ENCODE measurements at regions not wholly inside any gene's neighbourhood (a gene's known extent, or its start where the extent isn't known, plus 50 kb on each side); places are given as distances from the start of the nearest gene placed in this dataset.

DNA sequence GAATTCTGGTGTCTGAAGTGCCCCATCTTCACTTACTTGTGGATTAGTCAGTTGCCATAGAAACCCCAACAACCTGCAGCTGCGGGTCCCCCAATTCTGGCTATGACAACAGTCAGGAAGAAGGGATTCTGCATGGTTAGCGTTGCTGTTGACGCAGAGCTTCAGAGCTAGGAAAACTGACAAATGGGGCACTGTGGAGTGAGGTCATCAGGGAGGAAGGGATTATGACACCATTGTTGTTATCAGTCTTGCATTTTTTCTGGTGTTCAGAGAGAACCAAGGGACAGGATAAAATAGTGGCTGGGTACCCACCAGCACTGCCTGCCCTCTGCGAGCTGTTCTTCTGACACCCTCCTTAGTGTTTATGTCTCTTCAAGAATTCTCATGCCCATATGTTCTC is 367.7 kb upstream of the ARRDC4 start:
- Histone ChIP-seq H3K27me3 (ENCODE audit: control insufficient read depth, insufficient read depth, low read length) (no peaks in the 10 kb centered on the region), H3K4me3 (ENCODE audit: low read depth, low read length) (no peak overlapping the region), H3K9me3 (ENCODE audit: control insufficient read depth, insufficient read depth, low read length) (peaks cover 20% of the 10 kb centered on the region), H3K27ac (ENCODE audit: low read depth, low read length) (no peak overlapping the region)
- CTCF ChIA-PET = no interaction called here
- TF ChIP-seq, protein P1, sequence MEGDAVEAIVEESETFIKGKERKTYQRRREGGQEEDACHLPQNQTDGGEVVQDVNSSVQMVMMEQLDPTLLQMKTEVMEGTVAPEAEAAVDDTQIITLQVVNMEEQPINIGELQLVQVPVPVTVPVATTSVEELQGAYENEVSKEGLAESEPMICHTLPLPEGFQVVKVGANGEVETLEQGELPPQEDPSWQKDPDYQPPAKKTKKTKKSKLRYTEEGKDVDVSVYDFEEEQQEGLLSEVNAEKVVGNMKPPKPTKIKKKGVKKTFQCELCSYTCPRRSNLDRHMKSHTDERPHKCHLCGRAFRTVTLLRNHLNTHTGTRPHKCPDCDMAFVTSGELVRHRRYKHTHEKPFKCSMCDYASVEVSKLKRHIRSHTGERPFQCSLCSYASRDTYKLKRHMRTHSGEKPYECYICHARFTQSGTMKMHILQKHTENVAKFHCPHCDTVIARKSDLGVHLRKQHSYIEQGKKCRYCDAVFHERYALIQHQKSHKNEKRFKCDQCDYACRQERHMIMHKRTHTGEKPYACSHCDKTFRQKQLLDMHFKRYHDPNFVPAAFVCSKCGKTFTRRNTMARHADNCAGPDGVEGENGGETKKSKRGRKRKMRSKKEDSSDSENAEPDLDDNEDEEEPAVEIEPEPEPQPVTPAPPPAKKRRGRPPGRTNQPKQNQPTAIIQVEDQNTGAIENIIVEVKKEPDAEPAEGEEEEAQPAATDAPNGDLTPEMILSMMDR (IDR thresholded peaks at IDR 0.05; ENCODE audit: low read depth, low read length) = no peak
- no peak for DNase-seq (ENCODE audit: low read depth, low spot score)
- POLR2A ChIA-PET = no interaction called here

DNA sequence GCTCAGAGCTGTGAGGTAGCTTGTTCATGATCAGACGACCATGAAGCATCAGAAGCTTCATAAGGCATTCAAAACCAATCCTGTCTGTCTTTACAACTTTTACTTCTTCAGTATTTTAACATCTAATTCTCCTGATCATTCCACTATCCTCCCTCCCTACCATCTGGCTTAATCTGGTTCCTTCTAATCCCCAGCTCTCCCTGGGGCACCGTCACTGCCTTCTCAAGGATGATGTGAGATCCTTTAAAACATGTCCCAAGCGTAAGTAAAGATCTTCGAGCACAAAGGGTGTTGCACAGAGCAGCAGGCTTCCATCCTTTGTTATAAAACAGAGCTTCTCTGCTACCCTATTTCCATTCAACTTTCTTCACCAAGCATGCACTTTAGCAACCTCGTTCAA is 362.7 kb upstream of the ARRDC4 start:
- no peak overlapping the region for H3K27ac ChIP-seq (ENCODE audit: low read depth, low read length)
- TF ChIP-seq, protein P1 (IDR thresholded peaks at IDR 0.05; ENCODE audit: low read depth, low read length) = no peak
- CTCF ChIA-PET = no interaction called here
- H3K27me3 ChIP-seq (ENCODE audit: control insufficient read depth, insufficient read depth, low read length) = no peaks in the 10 kb centered on the region
- POLR2A ChIA-PET = no interaction called here
- no peak for DNase-seq (ENCODE audit: low read depth, low spot score)
- H3K4me3 ChIP-seq (ENCODE audit: low read depth, low read length) = no peak overlapping the region
- H3K9me3 ChIP-seq (ENCODE audit: control insufficient read depth, insufficient read depth, low read length) = peaks cover 16% of the 10 kb centered on the region

GRCh38 chr15:97598353-97598798 is 362.1 kb upstream of the ARRDC4 start:
- CTCF ChIA-PET = no interaction called here
- peaks cover 16% of the 10 kb centered on the region for H3K9me3 ChIP-seq (ENCODE audit: control insufficient read depth, insufficient read depth, low read length)
- no peak for DNase-seq (ENCODE audit: low read depth, low spot score)
- H3K4me3 ChIP-seq (ENCODE audit: low read depth, low read length) = no peak overlapping the region
- no peaks in the 10 kb centered on the region for H3K27me3 ChIP-seq (ENCODE audit: control insufficient read depth, insufficient read depth, low read length)
- no peak overlapping the region for H3K27ac ChIP-seq (ENCODE audit: low read depth, low read length)
- TF ChIP-seq, protein P1 (IDR thresholded peaks at IDR 0.05; ENCODE audit: low read depth, low read length) = no peak
- POLR2A ChIA-PET = no interaction called here

DNA sequence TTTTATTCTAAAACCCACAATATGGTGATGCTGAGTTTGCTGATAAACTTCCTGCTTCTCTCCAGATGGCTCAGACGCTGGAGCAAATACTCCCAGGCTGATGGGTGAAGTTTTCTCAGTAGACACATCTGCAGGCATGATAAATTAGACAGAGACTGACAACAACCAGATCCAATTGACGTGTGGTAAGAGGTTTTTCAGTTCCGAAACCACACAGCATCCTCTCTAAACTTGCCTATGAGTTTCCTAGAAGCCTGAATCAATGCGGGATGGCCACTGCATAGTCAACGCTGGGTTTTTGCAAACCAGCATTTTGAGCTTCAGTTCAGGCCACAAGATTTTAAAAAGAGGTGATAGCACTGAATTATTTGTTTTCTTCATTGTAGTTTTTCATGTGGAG is 360.3 kb upstream of the ARRDC4 start:
- CTCF ChIA-PET = no interaction called here
- peaks cover 16% of the 10 kb centered on the region for H3K9me3 ChIP-seq (ENCODE audit: control insufficient read depth, insufficient read depth, low read length)
- POLR2A ChIA-PET = no interaction called here

DNA sequence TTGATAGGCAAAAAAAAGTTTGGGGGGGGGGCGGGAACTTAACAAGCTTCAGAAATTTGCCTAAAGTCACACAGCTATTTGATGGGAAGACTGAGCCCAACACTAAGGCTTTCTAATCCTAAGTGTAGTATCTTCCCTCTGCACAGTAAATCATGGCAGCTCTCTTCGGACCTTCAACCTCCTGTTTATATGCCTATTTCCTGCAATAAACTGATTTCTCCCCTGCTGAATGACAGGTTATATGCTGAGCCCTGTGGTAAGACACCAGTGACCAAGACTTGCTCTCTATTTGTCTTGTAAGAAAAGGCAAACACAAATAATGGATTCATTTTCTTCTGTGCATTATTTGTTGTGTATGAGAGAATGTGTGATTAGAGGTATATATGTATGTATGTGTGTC is 355.8 kb upstream of the ARRDC4 start:
- ChIA-PET CTCF (interaction anchor here (1.1 kb wide), 1 partner anchor 707 kb away, joined by 3 read pairs; no protein-coding TSS in a partner anchor), POLR2A (no interaction called here)
- TF ChIP-seq, protein P1 (IDR thresholded peaks at IDR 0.05; ENCODE audit: low read depth, low read length) = no peak
- no peak overlapping the region for H3K27ac ChIP-seq (ENCODE audit: low read depth, low read length)
- peaks cover 18% of the 10 kb centered on the region for H3K9me3 ChIP-seq (ENCODE audit: control insufficient read depth, insufficient read depth, low read length)
- DNase-seq (ENCODE audit: low read depth, low spot score) = no peak
- no peak overlapping the region for H3K4me3 ChIP-seq (ENCODE audit: low read depth, low read length)
- no peaks in the 10 kb centered on the region for H3K27me3 ChIP-seq (ENCODE audit: control insufficient read depth, insufficient read depth, low read length)

More for the DNA sequence above, 360.3 kb upstream of the ARRDC4 start:
- TF ChIP-seq, protein P1 (IDR thresholded peaks at IDR 0.05; ENCODE audit: low read depth, low read length) = no peak
- no peak for DNase-seq (ENCODE audit: low read depth, low spot score)
- no peak overlapping the region for H3K4me3 ChIP-seq (ENCODE audit: low read depth, low read length)
- no peak overlapping the region for H3K27ac ChIP-seq (ENCODE audit: low read depth, low read length)
- H3K27me3 ChIP-seq (ENCODE audit: control insufficient read depth, insufficient read depth, low read length) = no peaks in the 10 kb centered on the region
